ENCODE measurements at regions not wholly inside any gene's neighbourhood (a gene's known extent, or its start where the extent isn't known, plus 50 kb on each side); places are given as distances from the start of the nearest gene placed in this dataset.

GRCh38 chrX:39336671-39337311, 535.5 kb downstream of the MID1IP1 start:
- no peak for TF ChIP-seq CREB1 (IDR thresholded peaks at IDR 0.05; ENCODE audit: low read depth)
- no peak for TF ChIP-seq NFIC (IDR thresholded peaks at IDR 0.05)
- no peak for TF ChIP-seq TAF1 (IDR thresholded peaks at IDR 0.05; ENCODE audit: low read depth)
- no peak for TF ChIP-seq ZBTB7A (IDR thresholded peaks at IDR 0.05; ENCODE audit: low read depth)
- no peak for TF ChIP-seq YY1 (IDR thresholded peaks at IDR 0.05; ENCODE audit: low read depth)

- TF ChIP-seq USF1 (IDR thresholded peaks at IDR 0.05) (no peak), REST (IDR thresholded peaks at IDR 0.05; ENCODE audit: low read depth) (no peak), ZBTB7A (IDR thresholded peaks at IDR 0.05; ENCODE audit: low read depth) (no peak), TCF12 (IDR thresholded peaks at IDR 0.05; ENCODE audit: low read depth) (no peak), YY1 (IDR thresholded peaks at IDR 0.05; ENCODE audit: low read depth) (no peak)
Measured at GRCh38 chrX:39337451-39337850, 536.2 kb downstream of the MID1IP1 start.

- TF ChIP-seq CEBPB (IDR thresholded peaks at IDR 0.05): no peak
- no peak for TF ChIP-seq NFIC (IDR thresholded peaks at IDR 0.05)
- no peak for TF ChIP-seq EGR1 (IDR thresholded peaks at IDR 0.05)
- TF ChIP-seq FOXM1 (IDR thresholded peaks at IDR 0.05; ENCODE audit: borderline replicate concordance, low read depth): no peak
- TF ChIP-seq EP300 (IDR thresholded peaks at IDR 0.05; ENCODE audit: borderline replicate concordance): no peak
- no peak for TF ChIP-seq TAF1 (IDR thresholded peaks at IDR 0.05; ENCODE audit: low read depth)
- TF ChIP-seq TCF12 (IDR thresholded peaks at IDR 0.05; ENCODE audit: low read depth): no peak
Measured at GRCh38 chrX:39338583-39338982, 537.3 kb downstream of the MID1IP1 start.

GRCh38 chrX:39356119-39356807, 555.0 kb downstream of the MID1IP1 start:
- no peak for TF ChIP-seq EP300 (IDR thresholded peaks at IDR 0.05; ENCODE audit: borderline replicate concordance)

- TF ChIP-seq CREB1 (IDR thresholded peaks at IDR 0.05; ENCODE audit: low read depth) (no peak), TCF12 (IDR thresholded peaks at IDR 0.05; ENCODE audit: low read depth) (no peak), RAD21 (IDR thresholded peaks at IDR 0.05; ENCODE audit: low read depth) (no peak), MAX (IDR thresholded peaks at IDR 0.05) (no peak), EP300 (IDR thresholded peaks at IDR 0.05; ENCODE audit: borderline replicate concordance) (no peak)
Measured at GRCh38 chrX:39360101-39360500, 558.8 kb downstream of the MID1IP1 start.

- no peak for TF ChIP-seq CEBPB (IDR thresholded peaks at IDR 0.05)
- no peak for TF ChIP-seq YY1 (IDR thresholded peaks at IDR 0.05; ENCODE audit: low read depth)
- TF ChIP-seq EGR1 (IDR thresholded peaks at IDR 0.05): no peak
- no peak for TF ChIP-seq USF1 (IDR thresholded peaks at IDR 0.05)
- TF ChIP-seq TCF12 (IDR thresholded peaks at IDR 0.05; ENCODE audit: low read depth): no peak
- no peak for TF ChIP-seq REST (IDR thresholded peaks at IDR 0.05; ENCODE audit: low read depth)
Measured at GRCh38 chrX:39361736-39362135, 560.5 kb downstream of the MID1IP1 start.

- no peak for TF ChIP-seq REST (IDR thresholded peaks at IDR 0.05; ENCODE audit: low read depth)
Measured at GRCh38 chrX:39367416-39367815, 566.2 kb downstream of the MID1IP1 start.

Data from Ishikawa (cell line).